Cardiac muscle cell (in vitro differentiated cells and primary cell): ENCODE measurements at regions not wholly inside any gene's neighbourhood (a gene's known extent, or its start where the extent isn't known, plus 50 kb on each side); places are given as distances from the start of the nearest gene placed in this dataset.

Source experiments
- DNase-seq, 2 donors: peaks; one replicate each; pipeline versions ENCODE4 v3.0.0 to v3.0.0-alpha.2; 2010 to 2017; ENCODE audit warnings: low read depth in 1 of 2, low spot score in 1 of 2
- H3K27ac ChIP-seq: fragments of 200-600 bp; sonication (generic); 2 replicates; pipeline ENCODE4 v1.5.1; 2016
- H3K27me3 ChIP-seq: fragments of 200-600 bp; sonication (generic); 2 replicates; pipeline ENCODE4 v1.6.0; 2016; ENCODE audit warnings: control low read depth
- H3K36me3 ChIP-seq: fragments of 200-600 bp; sonication (generic); 2 replicates; pipeline ENCODE4 v1.5.1; 2016; ENCODE audit warnings: control low read depth
- H3K4me1 ChIP-seq: fragments of 200-600 bp; sonication (generic); 2 replicates; pipeline ENCODE4 v1.8.1; 2017; ENCODE audit warnings: low read depth, mild to moderate bottlenecking, mixed run types
- H3K4me3 ChIP-seq: fragments of 200-600 bp; sonication (generic); 2 replicates; pipeline ENCODE4 v1.5.1; 2016; ENCODE audit warnings: mild to moderate bottlenecking
- H3K9me3 ChIP-seq: fragments of 200-600 bp; sonication (generic); 2 replicates; pipeline ENCODE4 v1.5.1; 2017; ENCODE audit warnings: low read depth, mild to moderate bottlenecking, control low read depth
- CTCF ChIP-seq: IDR thresholded peaks from 2 replicates; pipeline ENCODE4 v1.5.1; 2012; ENCODE audit warnings: low read depth, mild to moderate bottlenecking, low read length

GRCh38 chr3:145865399-145866018, 295.5 kb downstream of the PLOD2 start:
- no peaks in the 10 kb centered on the region for H3K27me3 ChIP-seq
- no peaks in the 10 kb centered on the region for H3K4me1 ChIP-seq
- DNase-seq = peak in 1 of 2 donors; percentile 15
- H3K9me3 ChIP-seq = no peaks in the 10 kb centered on the region
- no peak overlapping the region for H3K4me3 ChIP-seq
- H3K36me3 ChIP-seq = no peaks in the 10 kb centered on the region
- no peak overlapping the region for H3K27ac ChIP-seq
- no peak for TF ChIP-seq CTCF

- TF ChIP-seq CTCF = no peak
Observed at GRCh38 chr3:145869958-145870357, 291.0 kb downstream of the PLOD2 start.

GRCh38 chr3:145882436-145882835, 278.5 kb downstream of the PLOD2 start:
- Histone ChIP-seq H3K4me1 (no peaks in the 10 kb centered on the region), H3K4me3 (no peak overlapping the region), H3K27ac (no peak overlapping the region), H3K9me3 (no peaks in the 10 kb centered on the region), H3K27me3 (no peaks in the 10 kb centered on the region), H3K36me3 (no peaks in the 10 kb centered on the region)
- peak in 1 of 2 donors; percentile 37 for DNase-seq
- TF ChIP-seq CTCF = no peak

More at GRCh38 chr3:145869958-145870357, 291.0 kb downstream of the PLOD2 start:
- Histone ChIP-seq H3K9me3 (no peaks in the 10 kb centered on the region), H3K4me3 (no peak overlapping the region), H3K27me3 (no peaks in the 10 kb centered on the region), H3K4me1 (no peaks in the 10 kb centered on the region), H3K27ac (no peak overlapping the region), H3K36me3 (no peaks in the 10 kb centered on the region)
- peak in 1 of 2 donors; percentile 12 for DNase-seq

GRCh38 chr3:145889730-145890129, 271.3 kb downstream of the PLOD2 start:
- Histone ChIP-seq H3K27me3 (no peaks in the 10 kb centered on the region), H3K9me3 (no peaks in the 10 kb centered on the region), H3K4me3 (no peak overlapping the region), H3K27ac (no peak overlapping the region), H3K36me3 (no peaks in the 10 kb centered on the region), H3K4me1 (no peaks in the 10 kb centered on the region)
- DNase-seq = no peak
- no peak for TF ChIP-seq CTCF

- no peaks in the 10 kb centered on the region for H3K27me3 ChIP-seq
- H3K36me3 ChIP-seq = no peaks in the 10 kb centered on the region
- H3K9me3 ChIP-seq = no peaks in the 10 kb centered on the region
- no peak overlapping the region for H3K4me3 ChIP-seq
- no peaks in the 10 kb centered on the region for H3K4me1 ChIP-seq
- H3K27ac ChIP-seq = no peak overlapping the region
- TF ChIP-seq CTCF = no peak
- DNase-seq = no peak
Observed at GRCh38 chr3:145892869-145893268, 268.1 kb downstream of the PLOD2 start.
